ENCODE measurements at regions not wholly inside any gene's neighbourhood (a gene's known extent, or its start where the extent isn't known, plus 50 kb on each side); places are given as distances from the start of the nearest gene placed in this dataset.
"Not testable (repeated sequence)": the region's sequence is repeated elsewhere in the genome, so short reads cannot be mapped to it uniquely, and the experiment has no call there.

GRCh38 chr6:28585335-28585734 is 59.7 kb downstream of the GPX5 start:
- DNase-seq = no peak

- DNase-seq = peak; percentile 81
Observed at GRCh38 chr6:28586324-28586723, 60.6 kb downstream of the GPX5 start.

DNA sequence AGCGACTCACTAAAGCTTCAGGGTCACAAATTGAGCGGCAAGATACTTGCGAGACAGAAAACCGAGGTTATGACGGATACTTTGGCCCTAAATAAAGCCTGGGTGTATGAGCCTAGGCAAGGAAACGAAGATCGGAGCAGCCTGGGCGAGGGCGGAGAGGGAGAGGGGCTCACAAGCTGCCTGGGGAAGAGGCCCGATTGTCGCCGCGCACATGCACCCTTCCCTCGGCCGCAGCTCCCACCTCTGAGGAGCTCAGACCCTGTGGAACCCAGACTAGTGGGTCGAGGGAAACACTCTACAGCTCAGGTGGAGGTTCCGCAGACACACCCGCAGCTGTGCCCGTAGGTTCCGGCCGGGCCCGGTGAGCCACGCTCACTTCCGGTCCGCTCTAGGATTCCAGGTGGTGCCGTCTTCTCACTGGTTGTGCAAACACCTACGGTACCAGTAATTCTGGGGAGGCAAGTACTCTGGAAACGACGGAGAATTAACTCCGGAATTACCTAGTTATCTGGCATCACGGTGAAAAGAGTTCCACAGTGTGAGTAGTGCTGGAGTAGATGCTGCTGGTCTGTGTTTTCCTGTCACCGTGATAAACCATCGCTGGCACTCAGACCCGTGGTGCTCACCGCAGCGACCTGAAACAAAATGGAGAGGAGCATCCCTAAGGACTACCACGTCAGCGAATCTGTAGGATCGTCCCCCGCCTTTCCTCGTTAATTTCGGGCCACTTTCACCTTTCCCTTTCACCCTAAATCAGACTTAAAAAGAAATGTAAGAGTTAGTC is 61.5 kb downstream of the GPX5 start:
- peak; percentile 92 for DNase-seq

DNA sequence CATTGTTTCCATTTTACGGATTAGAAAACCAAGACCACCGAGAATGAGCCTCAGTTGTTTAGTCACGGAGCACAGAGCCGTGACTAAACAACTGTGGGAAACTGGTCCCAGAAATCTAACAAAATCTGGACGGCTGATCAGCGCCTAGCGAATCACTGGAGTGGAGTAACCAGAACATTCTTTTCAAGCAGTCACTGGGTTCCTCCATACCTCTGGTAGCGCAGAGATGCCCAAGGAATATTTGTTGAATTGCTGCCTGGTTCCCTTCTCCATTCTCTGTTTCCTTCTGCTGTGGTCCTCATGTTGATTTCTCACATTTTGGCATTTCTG is 62.0 kb downstream of the GPX5 start:
- no peak for DNase-seq

GRCh38 chr6:28588666-28589065 is 63.0 kb downstream of the GPX5 start:
- DNase-seq = no peak

DNA sequence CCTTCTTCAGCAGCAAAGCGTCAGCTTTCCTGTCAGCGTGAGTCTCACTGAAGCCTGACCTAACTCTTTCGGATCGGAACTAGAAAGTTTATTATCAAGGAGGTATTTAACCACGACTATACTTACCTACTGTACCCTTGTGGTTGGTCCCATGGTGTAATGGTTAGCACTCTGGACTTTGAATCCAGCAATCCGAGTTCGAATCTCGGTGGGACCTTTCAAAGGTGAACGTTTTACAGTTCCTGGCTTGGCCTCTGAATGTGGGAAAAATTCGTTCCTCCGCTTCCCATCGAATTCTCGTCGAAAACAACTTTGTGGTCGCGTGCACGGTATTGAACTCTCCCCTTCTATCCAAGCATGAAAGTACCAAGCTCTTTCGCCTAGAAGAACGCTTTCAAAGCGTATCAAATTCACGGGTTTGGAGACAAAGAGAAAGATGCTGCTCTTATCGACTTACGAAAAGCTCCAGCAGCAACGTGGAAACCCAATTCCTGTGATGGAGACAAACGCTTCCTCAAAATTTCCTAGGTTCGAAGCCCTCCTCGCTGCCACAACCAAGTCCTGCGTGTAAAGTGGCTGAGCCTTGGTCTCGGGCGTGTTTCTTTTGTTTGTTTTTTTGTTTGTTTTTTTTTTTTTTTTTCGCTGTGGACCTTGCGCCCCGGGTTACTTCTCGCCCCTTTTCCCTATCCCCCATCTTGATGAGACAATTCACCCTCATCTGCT is 63.7 kb downstream of the GPX5 start:
- DNase-seq = peak; percentile 93

DNA sequence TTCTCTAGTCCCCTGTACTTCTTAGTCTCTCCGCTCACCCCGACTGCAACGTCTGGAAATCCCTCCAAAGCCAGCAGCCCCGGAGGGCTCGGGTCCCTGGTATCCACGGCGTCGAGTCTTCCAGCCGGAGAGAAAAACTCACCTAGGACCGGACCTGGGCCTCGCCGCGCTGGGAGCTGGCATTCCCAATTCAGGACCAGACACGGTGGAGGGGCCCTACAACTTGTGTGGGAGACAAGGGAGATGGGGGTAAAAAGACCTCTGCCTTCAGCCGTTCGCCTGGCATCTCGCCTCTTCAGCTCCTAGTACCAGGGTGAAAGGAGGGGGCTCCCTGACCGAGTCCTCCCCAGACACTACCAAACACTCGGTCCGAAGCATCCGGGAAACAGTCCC is 64.3 kb downstream of the GPX5 start:
- no peak for DNase-seq

GRCh38 chr6:28597217-28597835 is 71.6 kb downstream of the GPX5 start:
- DNase-seq = peak; percentile 61

- peak; percentile 58 for DNase-seq
Observed at GRCh38 chr6:28597924-28598722, 72.4 kb downstream of the GPX5 start.

GRCh38 chr6:28598757-28599686 is 73.3 kb downstream of the GPX5 start:
- no peak for DNase-seq

- DNase-seq = no peak
Observed at GRCh38 chr6:28600245-28600644, 74.6 kb downstream of the GPX5 start.

GRCh38 chr6:28603891-28604290 is 78.2 kb downstream of the GPX5 start:
- no peak for DNase-seq

- peak; percentile 86 for DNase-seq
Observed at GRCh38 chr6:28606424-28607391, 81.0 kb downstream of the GPX5 start.

DNA sequence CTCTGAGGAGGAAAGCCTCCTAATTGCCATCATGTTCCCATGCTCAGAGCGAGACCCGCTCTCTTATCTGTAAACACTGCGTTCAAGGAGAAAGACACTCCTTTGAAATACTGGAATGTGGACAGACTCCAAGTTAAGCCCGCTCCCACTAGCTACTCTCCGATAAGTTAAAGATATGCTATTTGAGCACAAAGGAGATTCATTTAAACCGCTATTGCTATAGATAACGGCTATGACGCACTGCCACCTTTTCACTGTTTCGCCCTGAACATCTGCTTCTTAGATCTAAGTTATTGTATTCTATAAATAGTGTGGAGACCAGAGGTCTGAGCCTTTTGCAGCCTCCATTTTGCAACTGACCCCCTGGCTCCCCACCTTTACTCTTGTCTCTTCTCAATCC is 82.3 kb downstream of the GPX5 start:
- DNase-seq = no peak

DNA sequence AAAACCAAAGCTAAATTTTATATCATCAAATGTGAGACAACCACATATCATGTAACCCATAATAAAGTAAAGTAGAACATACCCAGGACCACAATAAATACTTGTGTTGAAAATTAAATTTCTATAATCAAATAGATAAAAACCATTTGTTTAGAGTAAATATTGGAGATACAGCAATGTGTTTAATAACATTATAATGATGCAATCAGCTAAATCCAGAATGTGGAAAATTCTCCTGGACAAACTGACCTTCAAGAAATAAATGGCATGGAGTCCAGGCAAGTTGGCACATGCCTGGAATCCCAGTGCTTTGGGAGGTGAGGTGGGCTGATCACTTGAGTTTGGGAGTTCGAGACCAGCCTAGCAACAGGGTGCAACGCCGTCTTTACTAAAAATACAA is 84.0 kb downstream of the GPX5 start:
- no peak for DNase-seq

GRCh38 chr6:28615616-28615954 is 89.9 kb downstream of the GPX5 start:
- DNase-seq = no peak

- peak; percentile 94 for DNase-seq
Observed at GRCh38 chr6:28615955-28616747, 90.5 kb downstream of the GPX5 start.

GRCh38 chr6:28618898-28619555 is 93.3 kb downstream of the GPX5 start:
- no peak for DNase-seq

DNA sequence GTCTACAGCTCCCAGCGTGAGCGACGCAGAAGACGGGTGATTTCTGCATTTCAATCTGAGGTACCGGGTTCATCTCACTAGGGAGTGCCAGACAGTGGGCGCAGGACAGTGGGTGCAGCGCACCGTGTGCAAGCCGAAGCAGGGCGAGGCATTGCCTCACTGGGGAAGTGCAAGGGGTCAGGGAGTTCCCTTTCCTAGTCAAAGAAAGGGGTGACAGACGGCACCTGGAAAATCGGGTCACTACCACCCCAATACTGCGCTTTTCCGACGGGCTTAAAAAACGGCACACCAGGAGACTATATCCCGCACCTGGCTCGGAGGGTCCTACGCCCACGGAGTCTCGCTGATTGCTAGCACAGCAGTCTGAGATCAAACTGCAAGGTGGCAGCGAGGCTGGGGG is 95.6 kb downstream of the GPX5 start:
- DNase-seq = not testable (repeated sequence)

DNA sequence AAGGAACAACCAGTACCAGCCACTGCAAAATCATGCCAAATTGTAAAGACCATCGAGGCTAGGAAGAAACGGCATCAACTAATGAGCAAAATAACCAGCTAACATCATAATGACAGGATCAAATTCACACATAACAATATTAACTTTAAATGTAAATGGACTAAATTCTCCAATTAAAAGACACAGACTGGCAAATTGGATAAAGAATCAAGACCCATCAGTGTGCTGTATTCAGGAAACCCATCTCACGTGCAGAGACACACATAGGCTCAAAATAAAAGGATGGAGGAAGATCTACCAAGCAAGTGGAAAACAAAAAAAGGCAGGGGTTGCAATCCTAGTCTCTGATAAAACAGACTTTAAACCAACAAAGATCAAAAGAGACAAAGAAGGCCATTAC is 97.6 kb downstream of the GPX5 start:
- not testable (repeated sequence) for DNase-seq

Measured in islet precursor cell (in vitro differentiated cells).